ENCODE measurements at regions not wholly inside any gene's neighbourhood (a gene's known extent, or its start where the extent isn't known, plus 50 kb on each side); places are given as distances from the start of the nearest gene placed in this dataset.

- H3K4me1 Mint-ChIP-seq = peaks cover 13% of the 10 kb centered on the region
- no peaks in the 10 kb centered on the region for H3K27me3 Mint-ChIP-seq (ENCODE audit: low read depth)
- no peak overlapping the region for H3K4me3 Mint-ChIP-seq
- TF ChIP-seq CTCF (IDR thresholded peaks at IDR 0.05; ENCODE audit: unreplicated experiment) = no peak
- no peaks in the 10 kb centered on the region for H3K9me3 Mint-ChIP-seq
- H3K27ac Mint-ChIP-seq = no peak overlapping the region
- DNase-seq (ENCODE audit: low spot score in 2 of 2, unreplicated experiment in 2 of 2) = no peak
- no peaks in the 10 kb centered on the region for H3K36me3 Mint-ChIP-seq
Measured at GRCh38 chr2:238649123-238649522, 198.8 kb upstream of the TWIST2 start.

GRCh38 chr2:238649936-238650518 is 197.9 kb upstream of the TWIST2 start:
- no peaks in the 10 kb centered on the region for H3K9me3 Mint-ChIP-seq
- H3K27ac Mint-ChIP-seq = no peak overlapping the region
- DNase-seq (ENCODE audit: low spot score in 2 of 2, unreplicated experiment in 2 of 2) = peak in 1 of 2 experiments; percentile 29
- peaks cover 18% of the 10 kb centered on the region for H3K4me1 Mint-ChIP-seq
- no peaks in the 10 kb centered on the region for H3K36me3 Mint-ChIP-seq
- H3K27me3 Mint-ChIP-seq (ENCODE audit: low read depth) = no peaks in the 10 kb centered on the region
- H3K4me3 Mint-ChIP-seq = no peak overlapping the region
- TF ChIP-seq CTCF (IDR thresholded peaks at IDR 0.05; ENCODE audit: unreplicated experiment) = no peak

- H3K9me3 Mint-ChIP-seq = no peaks in the 10 kb centered on the region
Measured at GRCh38 chr2:238650536-238650935, 197.3 kb upstream of the TWIST2 start.

GRCh38 chr2:238651306-238652052 is 196.4 kb upstream of the TWIST2 start:
- no peak for TF ChIP-seq CTCF (IDR thresholded peaks at IDR 0.05; ENCODE audit: unreplicated experiment)
- Mint-ChIP-seq H3K27me3 (ENCODE audit: low read depth) (no peaks in the 10 kb centered on the region), H3K9me3 (no peaks in the 10 kb centered on the region), H3K4me3 (no peak overlapping the region), H3K36me3 (no peaks in the 10 kb centered on the region), H3K4me1 (peaks cover 28% of the 10 kb centered on the region), H3K27ac (no peak overlapping the region)
- no peak for DNase-seq (ENCODE audit: low spot score in 2 of 2, unreplicated experiment in 2 of 2)

More at GRCh38 chr2:238650536-238650935, 197.3 kb upstream of the TWIST2 start:
- no peak for DNase-seq (ENCODE audit: low spot score in 2 of 2, unreplicated experiment in 2 of 2)
- Mint-ChIP-seq H3K27me3 (ENCODE audit: low read depth) (no peaks in the 10 kb centered on the region), H3K27ac (no peak overlapping the region), H3K4me1 (peaks cover 18% of the 10 kb centered on the region), H3K4me3 (no peak overlapping the region), H3K36me3 (no peaks in the 10 kb centered on the region)
- TF ChIP-seq CTCF (IDR thresholded peaks at IDR 0.05; ENCODE audit: unreplicated experiment) = no peak

GRCh38 chr2:238652053-238652770 is 195.7 kb upstream of the TWIST2 start:
- Mint-ChIP-seq H3K27me3 (ENCODE audit: low read depth) (no peaks in the 10 kb centered on the region), H3K9me3 (no peaks in the 10 kb centered on the region), H3K4me3 (no peak overlapping the region), H3K27ac (no peak overlapping the region), H3K4me1 (peaks cover 33% of the 10 kb centered on the region), H3K36me3 (no peaks in the 10 kb centered on the region)
- no peak for DNase-seq (ENCODE audit: low spot score in 2 of 2, unreplicated experiment in 2 of 2)
- TF ChIP-seq CTCF (IDR thresholded peaks at IDR 0.05; ENCODE audit: unreplicated experiment) = no peak
